ENCODE measurements at regions not wholly inside any gene's neighbourhood (a gene's known extent, or its start where the extent isn't known, plus 50 kb on each side); places are given as distances from the start of the nearest gene placed in this dataset.
"Not testable (repeated sequence)": the region's sequence is repeated elsewhere in the genome, so short reads cannot be mapped to it uniquely, and the experiment has no call there.

DNA sequence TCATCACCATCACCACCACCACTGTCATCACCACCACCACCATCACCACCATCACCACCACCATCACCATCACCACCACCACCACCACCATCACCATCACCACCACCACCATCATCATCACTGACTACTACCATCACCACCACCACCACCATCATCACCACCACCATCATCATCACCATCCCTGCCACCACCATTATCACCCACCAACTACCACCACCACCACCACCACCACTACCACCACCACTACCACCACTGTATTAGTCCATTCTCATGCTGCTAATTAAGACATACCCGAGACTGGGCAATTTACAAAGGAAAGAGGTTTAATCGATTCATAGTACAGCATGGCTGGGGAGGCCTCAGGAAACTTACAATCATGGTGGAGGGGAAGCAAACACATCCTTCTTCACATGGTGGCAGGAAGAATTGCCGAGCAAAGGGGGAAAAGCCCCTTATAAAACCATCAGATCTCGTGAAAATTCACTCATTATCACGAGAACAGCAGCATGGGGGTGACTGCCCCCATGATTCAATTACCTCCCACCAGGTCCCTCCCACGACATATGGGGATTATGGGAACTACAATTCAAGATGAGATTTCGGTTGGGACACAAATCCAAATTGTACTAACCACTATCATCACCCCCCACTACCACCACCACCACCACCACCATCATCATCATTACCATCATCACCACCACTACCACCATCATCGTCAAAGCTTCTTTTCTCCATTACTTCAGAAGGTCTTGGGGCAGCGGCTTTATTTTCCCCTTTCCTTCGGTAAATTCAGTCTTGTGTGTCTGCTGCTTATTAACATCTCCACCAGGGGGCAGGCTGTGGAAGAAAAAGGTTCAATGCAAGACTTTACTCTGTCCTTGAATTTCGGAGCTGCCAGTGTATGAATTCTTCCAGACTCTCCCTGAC lies 53.6 kb upstream of the SCAF4 start:
- not testable (repeated sequence) for H3K9ac ChIP-seq (ENCODE audit: insufficient read depth, low read length); H4K20me1 ChIP-seq (ENCODE audit: control insufficient read depth, extremely low read depth, insufficient read depth, low read length); H2AFZ ChIP-seq (ENCODE audit: low read length); H3K36me3 ChIP-seq (ENCODE audit: control insufficient read depth, insufficient read depth, low read length); H3K27ac ChIP-seq (ENCODE audit: insufficient read depth, low read length); H3K9me3 ChIP-seq (ENCODE audit: control insufficient read depth, insufficient read depth, low read depth, low read length); H3K4me2 ChIP-seq (ENCODE audit: extremely low read depth, insufficient read depth, low read length); H3K4me3 ChIP-seq (replicated peaks in 1 of 4; ENCODE audit: control extremely low read depth in 1 of 4, insufficient read depth in 1 of 4, low read depth in 3 of 4, low read length in 4 of 4); H3K79me2 ChIP-seq (ENCODE audit: control insufficient read depth, insufficient read depth, low read length); H3K4me1 ChIP-seq (ENCODE audit: control insufficient read depth, extremely low read depth, insufficient read depth, low read length); H3K27me3 ChIP-seq (ENCODE audit: control insufficient read depth, insufficient read depth, low read length)
- TF ChIP-seq, protein P1, sequence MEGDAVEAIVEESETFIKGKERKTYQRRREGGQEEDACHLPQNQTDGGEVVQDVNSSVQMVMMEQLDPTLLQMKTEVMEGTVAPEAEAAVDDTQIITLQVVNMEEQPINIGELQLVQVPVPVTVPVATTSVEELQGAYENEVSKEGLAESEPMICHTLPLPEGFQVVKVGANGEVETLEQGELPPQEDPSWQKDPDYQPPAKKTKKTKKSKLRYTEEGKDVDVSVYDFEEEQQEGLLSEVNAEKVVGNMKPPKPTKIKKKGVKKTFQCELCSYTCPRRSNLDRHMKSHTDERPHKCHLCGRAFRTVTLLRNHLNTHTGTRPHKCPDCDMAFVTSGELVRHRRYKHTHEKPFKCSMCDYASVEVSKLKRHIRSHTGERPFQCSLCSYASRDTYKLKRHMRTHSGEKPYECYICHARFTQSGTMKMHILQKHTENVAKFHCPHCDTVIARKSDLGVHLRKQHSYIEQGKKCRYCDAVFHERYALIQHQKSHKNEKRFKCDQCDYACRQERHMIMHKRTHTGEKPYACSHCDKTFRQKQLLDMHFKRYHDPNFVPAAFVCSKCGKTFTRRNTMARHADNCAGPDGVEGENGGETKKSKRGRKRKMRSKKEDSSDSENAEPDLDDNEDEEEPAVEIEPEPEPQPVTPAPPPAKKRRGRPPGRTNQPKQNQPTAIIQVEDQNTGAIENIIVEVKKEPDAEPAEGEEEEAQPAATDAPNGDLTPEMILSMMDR (conservative IDR thresholded peaks at IDR 0.05 in 1 of 2, IDR thresholded peaks at IDR 0.05 in 1 of 2; ENCODE audit: low read depth in 1 of 2, low read length in 2 of 2), result peak; percentile 79 to 81
- peak; percentile 55 to 80 for DNase-seq (ENCODE audit: low read depth in 2 of 2)

DNA sequence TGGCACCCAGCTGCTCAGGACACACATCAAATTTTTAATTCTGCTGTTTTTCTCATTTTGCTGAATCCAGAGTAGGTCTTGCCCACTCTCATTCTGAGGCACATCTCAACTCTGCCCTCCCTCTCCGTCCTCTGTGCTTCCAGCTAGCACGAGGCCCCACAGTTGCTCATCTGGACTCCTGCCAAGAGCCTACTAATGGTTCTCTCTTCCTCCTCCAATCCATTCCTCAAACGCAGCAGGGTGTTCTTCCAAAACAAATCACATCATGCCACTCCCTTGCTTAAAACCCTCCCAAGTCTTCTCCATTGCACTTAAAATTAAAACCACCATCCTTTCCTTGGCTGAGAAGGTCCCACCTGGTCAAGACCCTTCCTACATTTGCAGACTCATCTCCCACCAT lies 49.8 kb upstream of the SCAF4 start:
- no peak overlapping the region for H3K27ac ChIP-seq (ENCODE audit: insufficient read depth, low read length)
- peak; percentile 30 to 62 for DNase-seq (ENCODE audit: low read depth in 2 of 2)
- H3K36me3 ChIP-seq (ENCODE audit: control insufficient read depth, insufficient read depth, low read length), result no peaks in the 10 kb centered on the region
- no peak overlapping the region for H3K4me3 ChIP-seq (replicated peaks in 1 of 4; ENCODE audit: control extremely low read depth in 1 of 4, insufficient read depth in 1 of 4, low read depth in 3 of 4, low read length in 4 of 4)
- H3K4me2 ChIP-seq (ENCODE audit: extremely low read depth, insufficient read depth, low read length), result no peak overlapping the region
- H3K4me1 ChIP-seq (ENCODE audit: control insufficient read depth, extremely low read depth, insufficient read depth, low read length), result no peaks in the 10 kb centered on the region
- H3K27me3 ChIP-seq (ENCODE audit: control insufficient read depth, insufficient read depth, low read length), result no peaks in the 10 kb centered on the region
- no peak overlapping the region for H3K9ac ChIP-seq (ENCODE audit: insufficient read depth, low read length)
- no peaks in the 10 kb centered on the region for H4K20me1 ChIP-seq (ENCODE audit: control insufficient read depth, extremely low read depth, insufficient read depth, low read length)
- H3K9me3 ChIP-seq (ENCODE audit: control insufficient read depth, insufficient read depth, low read depth, low read length), result no peaks in the 10 kb centered on the region
- TF ChIP-seq, protein P1 (conservative IDR thresholded peaks at IDR 0.05 in 1 of 2, IDR thresholded peaks at IDR 0.05 in 1 of 2; ENCODE audit: low read depth in 1 of 2, low read length in 2 of 2), result no peak
- TF ChIP-seq EZH2 (IDR thresholded peaks at IDR 0.05; ENCODE audit: low read length, missing control alignments), result no peak
- H2AFZ ChIP-seq (ENCODE audit: low read length), result no peak overlapping the region
- H3K79me2 ChIP-seq (ENCODE audit: control insufficient read depth, insufficient read depth, low read length), result no peaks in the 10 kb centered on the region

All from fibroblast of lung (primary cell).